ENCODE measurements at regions not wholly inside any gene's neighbourhood (a gene's known extent, or its start where the extent isn't known, plus 50 kb on each side); places are given as distances from the start of the nearest gene placed in this dataset.

DNA sequence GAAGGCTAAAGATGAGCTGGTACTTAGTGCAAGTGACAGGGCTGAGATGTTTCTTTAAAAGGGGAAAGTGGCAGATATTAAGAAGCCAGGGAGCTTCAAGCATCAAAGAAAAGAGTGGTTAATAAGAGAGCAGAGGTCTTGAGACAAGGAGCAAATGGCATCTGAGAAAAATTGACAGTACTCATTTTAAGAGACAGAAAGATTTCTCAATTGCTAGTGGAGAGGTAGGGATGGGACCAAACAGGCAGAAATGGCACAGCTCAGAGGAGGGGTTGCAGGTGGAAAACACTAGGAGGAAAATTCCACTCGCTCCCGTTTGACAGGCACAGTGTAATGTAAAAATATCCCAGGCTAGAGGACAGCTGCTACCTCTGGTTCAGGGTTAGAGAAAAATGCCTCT lies 593.4 kb upstream of the LRATD1 start:
- WGBS (ENCODE audit: insufficient coverage): 77% methylated on average over 2 of the region's 2 CpGs

DNA sequence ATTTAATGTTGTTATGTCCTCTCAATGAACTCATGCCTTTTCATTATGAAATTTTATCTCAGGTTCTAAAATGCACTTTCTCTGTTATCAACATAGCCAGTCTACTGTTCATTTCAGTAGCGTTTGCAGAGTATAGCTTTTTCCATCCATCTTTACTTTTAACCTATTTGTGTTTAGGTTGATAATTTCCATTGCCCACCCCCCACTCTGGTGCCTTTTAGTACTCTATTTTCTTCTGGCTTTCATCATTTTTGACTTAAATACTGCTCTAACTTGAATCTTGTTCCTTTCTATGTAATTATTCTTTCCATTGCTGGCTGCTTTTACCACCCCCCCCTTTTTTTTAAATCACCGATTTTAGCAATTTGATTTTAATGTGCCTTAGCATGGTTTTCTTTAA lies 585.0 kb upstream of the LRATD1 start:
- DNase-seq (no peak), ATAC-seq (ENCODE audit: low read depth) (no peak)
- intact Hi-C loops (cut with micrococcal nuclease): no loop called here
- ChIA-PET POLR2A (no interaction called here), CTCF (no interaction called here)
- WGBS (ENCODE audit: insufficient coverage): no CpG with 5 or more reads among the region's 2 CpGs
- H3K36me3 ChIP-seq (replicated peaks in 1 of 2; ENCODE audit: control extremely low read depth in 1 of 2, control insufficient read depth in 1 of 2, extremely low read depth in 1 of 2, insufficient read depth in 2 of 2, low read length in 1 of 2): no peaks in the 10 kb centered on the region
- Mint-ChIP-seq H3K9me3 (ENCODE audit: insufficient read depth) (peaks cover 5% of the 10 kb centered on the region), H3K27ac (no peak overlapping the region), H3K27me3 (no peaks in the 10 kb centered on the region), H3K4me3 (no peak overlapping the region), H3K4me1 (no peaks in the 10 kb centered on the region)
- no peak for TF ChIP-seq EZH2 (IDR thresholded peaks at IDR 0.05; ENCODE audit: borderline replicate concordance, insufficient read depth, low read depth, low read length, poor library complexity, severe bottlenecking)
- TF ChIP-seq, protein P1, sequence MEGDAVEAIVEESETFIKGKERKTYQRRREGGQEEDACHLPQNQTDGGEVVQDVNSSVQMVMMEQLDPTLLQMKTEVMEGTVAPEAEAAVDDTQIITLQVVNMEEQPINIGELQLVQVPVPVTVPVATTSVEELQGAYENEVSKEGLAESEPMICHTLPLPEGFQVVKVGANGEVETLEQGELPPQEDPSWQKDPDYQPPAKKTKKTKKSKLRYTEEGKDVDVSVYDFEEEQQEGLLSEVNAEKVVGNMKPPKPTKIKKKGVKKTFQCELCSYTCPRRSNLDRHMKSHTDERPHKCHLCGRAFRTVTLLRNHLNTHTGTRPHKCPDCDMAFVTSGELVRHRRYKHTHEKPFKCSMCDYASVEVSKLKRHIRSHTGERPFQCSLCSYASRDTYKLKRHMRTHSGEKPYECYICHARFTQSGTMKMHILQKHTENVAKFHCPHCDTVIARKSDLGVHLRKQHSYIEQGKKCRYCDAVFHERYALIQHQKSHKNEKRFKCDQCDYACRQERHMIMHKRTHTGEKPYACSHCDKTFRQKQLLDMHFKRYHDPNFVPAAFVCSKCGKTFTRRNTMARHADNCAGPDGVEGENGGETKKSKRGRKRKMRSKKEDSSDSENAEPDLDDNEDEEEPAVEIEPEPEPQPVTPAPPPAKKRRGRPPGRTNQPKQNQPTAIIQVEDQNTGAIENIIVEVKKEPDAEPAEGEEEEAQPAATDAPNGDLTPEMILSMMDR (IDR thresholded peaks at IDR 0.05): no peak
- no peak overlapping the region for H2AFZ ChIP-seq (ENCODE audit: insufficient read depth, low read depth, low read length, poor library complexity, severe bottlenecking)
- H3K4me1 ChIP-seq (ENCODE audit: control insufficient read depth in 2 of 2, insufficient read depth in 2 of 2, low read length in 2 of 2): no peaks in the 10 kb centered on the region
- H3K4me3 ChIP-seq (ENCODE audit: control extremely low read depth in 1 of 5, extremely low read depth in 1 of 5, insufficient read depth in 1 of 5, low read depth in 2 of 5, low read length in 4 of 5): no peak overlapping the region
- H3K27me3 ChIP-seq (replicated peaks in 1 of 4; ENCODE audit: control extremely low read depth in 1 of 4, control insufficient read depth in 3 of 4, insufficient read depth in 4 of 4, low read length in 3 of 4): no peaks in the 10 kb centered on the region
- no peak overlapping the region for H3K9ac ChIP-seq (ENCODE audit: low read length)
- H3K79me2 ChIP-seq (ENCODE audit: control insufficient read depth, insufficient read depth, low read length): no peaks in the 10 kb centered on the region
- no peaks in the 10 kb centered on the region for H4K20me1 ChIP-seq (ENCODE audit: control insufficient read depth, insufficient read depth, low read length, poor library complexity, severe bottlenecking)
- no peak overlapping the region for H3K27ac ChIP-seq (ENCODE audit: low read length in 2 of 2)
- H3K9me3 ChIP-seq (ENCODE audit: control extremely low read depth in 1 of 3, control insufficient read depth in 2 of 3, insufficient read depth in 1 of 3, low read length in 2 of 3): peaks cover 0 to 3% (median 0%) of the 10 kb centered on the region in 3 donors
- no peak overlapping the region for H3K4me2 ChIP-seq (replicated peaks; ENCODE audit: low read depth, low read length, poor library complexity, severe bottlenecking)

More for the DNA sequence above, 593.4 kb upstream of the LRATD1 start:
- no peak for TF ChIP-seq EZH2 (IDR thresholded peaks at IDR 0.05; ENCODE audit: borderline replicate concordance, insufficient read depth, low read depth, low read length, poor library complexity, severe bottlenecking)
- TF ChIP-seq, protein P1 (IDR thresholded peaks at IDR 0.05): no peak
- Histone ChIP-seq H3K4me2 (replicated peaks; ENCODE audit: low read depth, low read length, poor library complexity, severe bottlenecking) (no peak overlapping the region), H3K4me1 (ENCODE audit: control insufficient read depth in 2 of 2, insufficient read depth in 2 of 2, low read length in 2 of 2) (no peaks in the 10 kb centered on the region), H3K4me3 (ENCODE audit: control extremely low read depth in 1 of 5, extremely low read depth in 1 of 5, insufficient read depth in 1 of 5, low read depth in 2 of 5, low read length in 4 of 5) (no peak overlapping the region), H3K27ac (ENCODE audit: low read length in 2 of 2) (no peak overlapping the region), H3K9me3 (ENCODE audit: control extremely low read depth in 1 of 3, control insufficient read depth in 2 of 3, insufficient read depth in 1 of 3, low read length in 2 of 3) (peaks cover 0 to 3% (median 0%) of the 10 kb centered on the region in 3 donors), H3K36me3 (replicated peaks in 1 of 2; ENCODE audit: control extremely low read depth in 1 of 2, control insufficient read depth in 1 of 2, extremely low read depth in 1 of 2, insufficient read depth in 2 of 2, low read length in 1 of 2) (no peaks in the 10 kb centered on the region), H2AFZ (ENCODE audit: insufficient read depth, low read depth, low read length, poor library complexity, severe bottlenecking) (no peak overlapping the region), H4K20me1 (ENCODE audit: control insufficient read depth, insufficient read depth, low read length, poor library complexity, severe bottlenecking) (no peaks in the 10 kb centered on the region), H3K9ac (ENCODE audit: low read length) (no peak overlapping the region), H3K79me2 (ENCODE audit: control insufficient read depth, insufficient read depth, low read length) (no peaks in the 10 kb centered on the region), H3K27me3 (replicated peaks in 1 of 4; ENCODE audit: control extremely low read depth in 1 of 4, control insufficient read depth in 3 of 4, insufficient read depth in 4 of 4, low read length in 3 of 4) (no peaks in the 10 kb centered on the region)
- intact Hi-C loops (cut with micrococcal nuclease): no loop called here
- Mint-ChIP-seq H3K27me3 (no peaks in the 10 kb centered on the region), H3K4me3 (no peak overlapping the region), H3K9me3 (ENCODE audit: insufficient read depth) (no peaks in the 10 kb centered on the region), H3K4me1 (no peaks in the 10 kb centered on the region), H3K27ac (no peak overlapping the region)
- POLR2A ChIA-PET: no interaction called here
- DNase-seq (no peak), ATAC-seq (ENCODE audit: low read depth) (no peak)
- CTCF ChIA-PET: no interaction called here

Data from B cell (primary cell).